ENCODE measurements at regions not wholly inside any gene's neighbourhood (a gene's known extent, or its start where the extent isn't known, plus 50 kb on each side); places are given as distances from the start of the nearest gene placed in this dataset.
A peak's percentile ranks its signal among the peaks of the same experiment; 100 is the strongest.
"Not testable (repeated sequence)": the region's sequence is repeated elsewhere in the genome, so short reads cannot be mapped to it uniquely, and the experiment has no call there.

GRCh38 chr10:53162856-53163255 is 390.3 kb upstream of the MBL2 start:
- DNase-seq (ENCODE audit: low spot score): no peak

GRCh38 chr10:53161231-53161630 is 388.6 kb upstream of the MBL2 start:
- no peak for DNase-seq (ENCODE audit: low spot score)

GRCh38 chr10:53155674-53156073 is 383.1 kb upstream of the MBL2 start:
- DNase-seq (ENCODE audit: low spot score): not testable (repeated sequence)

GRCh38 chr10:53153831-53154230 is 381.2 kb upstream of the MBL2 start:
- no peak for DNase-seq (ENCODE audit: low spot score)

GRCh38 chr10:53140506-53140905 is 367.9 kb upstream of the MBL2 start:
- DNase-seq (ENCODE audit: low spot score): no peak

- no peak for DNase-seq (ENCODE audit: low spot score)
Measured at GRCh38 chr10:53135897-53136253, 363.3 kb upstream of the MBL2 start.

GRCh38 chr10:53135213-53135896 is 362.8 kb upstream of the MBL2 start:
- DNase-seq (ENCODE audit: low spot score): peak; percentile 3

GRCh38 chr10:53134050-53134449 is 361.5 kb upstream of the MBL2 start:
- no peak for DNase-seq (ENCODE audit: low spot score)

- no peak for DNase-seq (ENCODE audit: low spot score)
Measured at GRCh38 chr10:53130337-53130736, 357.8 kb upstream of the MBL2 start.

- DNase-seq (ENCODE audit: low spot score): no peak
Measured at GRCh38 chr10:53127686-53128085, 355.1 kb upstream of the MBL2 start.

GRCh38 chr10:53123311-53123710 is 350.7 kb upstream of the MBL2 start:
- no peak for DNase-seq (ENCODE audit: low spot score)

GRCh38 chr10:53122281-53122680 is 349.7 kb upstream of the MBL2 start:
- DNase-seq (ENCODE audit: low spot score): no peak

GRCh38 chr10:53115660-53116059 is 343.1 kb upstream of the MBL2 start:
- no peak for DNase-seq (ENCODE audit: low spot score)

- no peak for DNase-seq (ENCODE audit: low spot score)
Measured at GRCh38 chr10:53111529-53111928, 338.9 kb upstream of the MBL2 start.

- no peak for DNase-seq (ENCODE audit: low spot score)
Measured at GRCh38 chr10:53109320-53109719, 336.7 kb upstream of the MBL2 start.

- DNase-seq (ENCODE audit: low spot score): no peak
Measured at GRCh38 chr10:53108317-53108934, 335.8 kb upstream of the MBL2 start.

GRCh38 chr10:53107711-53108110 is 335.1 kb upstream of the MBL2 start:
- no peak for DNase-seq (ENCODE audit: low spot score)

- DNase-seq (ENCODE audit: low spot score): no peak
Measured at GRCh38 chr10:53102424-53102823, 329.8 kb upstream of the MBL2 start.

- no peak for DNase-seq (ENCODE audit: low spot score)
Measured at GRCh38 chr10:53093878-53094277, 321.3 kb upstream of the MBL2 start.

GRCh38 chr10:53091574-53091973 is 319.0 kb upstream of the MBL2 start:
- no peak for DNase-seq (ENCODE audit: low spot score)

GRCh38 chr10:53088961-53089360 is 316.4 kb upstream of the MBL2 start:
- DNase-seq (ENCODE audit: low spot score): no peak

GRCh38 chr10:53079283-53079682 is 306.7 kb upstream of the MBL2 start:
- no peak for DNase-seq (ENCODE audit: low spot score)

GRCh38 chr10:53076948-53077347 is 304.4 kb upstream of the MBL2 start:
- DNase-seq (ENCODE audit: low spot score): no peak

GRCh38 chr10:53075469-53075868 is 302.9 kb upstream of the MBL2 start:
- DNase-seq (ENCODE audit: low spot score): no peak
